GM23338 (cell line): ENCODE measurements at regions not wholly inside any gene's neighbourhood (a gene's known extent, or its start where the extent isn't known, plus 50 kb on each side); places are given as distances from the start of the nearest gene placed in this dataset.
A peak's percentile ranks its signal among the peaks of the same experiment; 100 is the strongest.

Experiments used
- ATAC-seq: fragments of 200-7000 bp; cut with Tn5 transposase; 3 replicates; pipeline ENCODE4 v1.9.1; 2020
- DNase-seq: peaks from one replicate; pipeline ENCODE4 v3.0.0-alpha.2; 2015; ENCODE audit warnings: low spot score
- H2AFZ ChIP-seq: fragments of 200-600 bp; sonication (generic); 2 replicates; pipeline ENCODE4 v1.8.0; 2016; ENCODE audit warnings: antibody characterized with exemption, mild to moderate bottlenecking, moderate library complexity
- H3F3A ChIP-seq: fragments of 200-600 bp; sonication (generic); replicated peaks from 2 replicates; pipeline ENCODE4 v1.8.0; 2017; ENCODE audit warnings: antibody characterized with exemption, mixed run types, low read depth
- H3K27ac ChIP-seq: fragments of 200-600 bp; sonication (generic); 2 replicates; pipeline ENCODE4 v1.6.1; 2016; ENCODE audit warnings: low read depth
- H3K27me3 ChIP-seq: fragments of 200-600 bp; sonication (generic); 2 replicates; pipeline ENCODE4 v1.8.0; 2016; ENCODE audit warnings: mild to moderate bottlenecking, mixed run types, moderate library complexity; ENCODE audit not compliant: insufficient read depth
- H3K36me3 ChIP-seq: fragments of 200-600 bp; sonication (generic); 2 replicates; pipeline ENCODE4 v1.8.0; 2016; ENCODE audit warnings: mild to moderate bottlenecking; ENCODE audit not compliant: insufficient read depth
- H3K4me1 ChIP-seq: fragments of 200-600 bp; sonication (generic); 2 replicates; pipeline ENCODE4 v1.8.0; 2016; ENCODE audit warnings: mild to moderate bottlenecking, moderate library complexity; ENCODE audit not compliant: insufficient read depth
- H3K4me2 ChIP-seq: fragments of 200-600 bp; sonication (generic); 2 replicates; pipeline ENCODE4 v1.7.1; 2017; ENCODE audit warnings: mixed run types
- H3K4me3 ChIP-seq: fragments of 200-600 bp; sonication (generic); 2 replicates; pipeline ENCODE4 v1.6.1; 2016; ENCODE audit warnings: mixed run types
- H3K79me2 ChIP-seq: fragments of 200-600 bp; sonication (generic); replicated peaks from 2 replicates; pipeline ENCODE4 v1.8.0; 2017; ENCODE audit warnings: mild to moderate bottlenecking; ENCODE audit not compliant: insufficient read depth
- H3K9me2 ChIP-seq: fragments of 200-600 bp; sonication (generic); 2 replicates; pipeline ENCODE4 v1.8.0; 2017; ENCODE audit not compliant: insufficient read depth
- H4K20me1 ChIP-seq: fragments of 200-600 bp; sonication (generic); replicated peaks from 2 replicates; pipeline ENCODE4 v1.8.0; 2017; ENCODE audit warnings: mild to moderate bottlenecking; ENCODE audit not compliant: insufficient read depth
- H3K27ac Mint-ChIP-seq: 2 replicates; pipeline ENCODE4 v1.8.0; 2020; ENCODE audit warnings: inconsistent platforms, mild to moderate bottlenecking, moderate library complexity, mixed read lengths
- H3K27me3 Mint-ChIP-seq: 3 replicates; pipeline ENCODE4 v1.8.0; 2022; ENCODE audit warnings: low read depth, mild to moderate bottlenecking, moderate library complexity, mixed read lengths, inconsistent platforms; ENCODE audit not compliant: insufficient read depth, poor library complexity
- H3K36me3 Mint-ChIP-seq: 3 replicates; pipeline ENCODE4 v1.8.0; 2021; ENCODE audit warnings: low read depth, mild to moderate bottlenecking, inconsistent platforms, moderate library complexity, mixed read lengths
- H3K4me1 Mint-ChIP-seq: 3 replicates; pipeline ENCODE4 v1.8.0; 2020; ENCODE audit warnings: mild to moderate bottlenecking, inconsistent platforms, mixed read lengths
- H3K4me3 Mint-ChIP-seq: 3 replicates; pipeline ENCODE4 v1.8.0; 2021; ENCODE audit warnings: moderate library complexity, mild to moderate bottlenecking, inconsistent platforms, mixed read lengths
- H3K9me3 Mint-ChIP-seq: 3 replicates; pipeline ENCODE4 v1.8.0; 2020; ENCODE audit warnings: moderate library complexity, mild to moderate bottlenecking, inconsistent platforms, mixed read lengths
- CREB1 ChIP-seq: fragments of 250-450 bp; sonication (Bioruptor Pico); IDR thresholded peaks from 2 replicates; pipeline ENCODE4 v1.5.0; 2020; ENCODE audit warnings: low read depth, mild to moderate bottlenecking, moderate library complexity
- CTCF ChIP-seq, 2 experiments: fragments of 200-600 bp in 1 of 2; sonication (generic) in 1 of 2; conservative IDR thresholded peaks; 2 replicates each; pipeline versions ENCODE4 v1.5.1 to v1.6.1; 2016 to 2017; ENCODE audit warnings: antibody characterized with exemption in 2 of 2, low read depth in 2 of 2, mild to moderate bottlenecking in 2 of 2, moderate library complexity in 1 of 2
- ETS1 ChIP-seq: IDR thresholded peaks from 2 replicates; pipeline ENCODE4 v1.6.1; 2016; ENCODE audit warnings: antibody characterized with exemption
- NANOG ChIP-seq: IDR thresholded peaks from 2 replicates; pipeline ENCODE4 v1.6.1; 2016; ENCODE audit warnings: antibody characterized with exemption, borderline replicate concordance
- TF ChIP-seq, protein P1 (sequence below): fragments of 250-450 bp; sonication (Bioruptor Pico); IDR thresholded peaks from 2 replicates; pipeline ENCODE4 v1.5.0; 2020; ENCODE audit warnings: mild to moderate bottlenecking, moderate library complexity

DNA sequence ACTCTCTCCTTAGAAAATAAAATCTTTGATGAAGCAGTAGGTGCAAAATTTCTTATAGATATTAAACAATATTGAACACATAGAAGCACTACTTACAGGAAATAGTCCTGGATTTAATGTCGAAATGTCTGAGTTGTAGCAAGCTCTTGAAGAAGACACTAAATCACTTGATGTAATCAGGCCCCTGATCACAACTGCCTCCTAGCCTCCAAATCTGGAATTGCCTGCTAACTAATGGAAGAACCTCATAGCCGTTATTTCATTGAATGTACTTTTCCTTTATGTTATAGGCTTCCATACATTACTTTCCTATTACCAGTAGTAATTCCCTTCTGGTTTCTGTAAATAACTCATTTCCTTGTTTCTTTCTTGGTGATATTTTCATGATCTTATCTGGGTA is 675.7 kb upstream of the CHRM3 start:
- no peak overlapping the region for H2AFZ ChIP-seq
- ATAC-seq, result no peak
- H3K27me3 Mint-ChIP-seq, result no peaks in the 10 kb centered on the region
- no peak overlapping the region for H3K4me2 ChIP-seq
- H3F3A ChIP-seq, result no peaks in the 10 kb centered on the region
- no peak overlapping the region for H3K4me3 ChIP-seq
- no peak overlapping the region for H3K27ac Mint-ChIP-seq
- H3K4me1 Mint-ChIP-seq, result no peaks in the 10 kb centered on the region
- H3K27ac ChIP-seq, result no peak overlapping the region
- H3K9me3 Mint-ChIP-seq, result no peaks in the 10 kb centered on the region
- H3K4me3 Mint-ChIP-seq, result no peak overlapping the region
- no peaks in the 10 kb centered on the region for H4K20me1 ChIP-seq
- no peaks in the 10 kb centered on the region for H3K79me2 ChIP-seq
- TF ChIP-seq NANOG (no peak), CTCF (conservative IDR thresholded peaks at IDR 0.05; ENCODE audit: low read depth in 2 of 2) (peak; percentile 64 to 72)
- peak; percentile 61 for DNase-seq
- H3K36me3 Mint-ChIP-seq, result no peaks in the 10 kb centered on the region
- H3K4me1 ChIP-seq, result no peaks in the 10 kb centered on the region
- H3K27me3 ChIP-seq, result no peaks in the 10 kb centered on the region
- no peaks in the 10 kb centered on the region for H3K9me2 ChIP-seq
- H3K36me3 ChIP-seq, result no peaks in the 10 kb centered on the region

DNA sequence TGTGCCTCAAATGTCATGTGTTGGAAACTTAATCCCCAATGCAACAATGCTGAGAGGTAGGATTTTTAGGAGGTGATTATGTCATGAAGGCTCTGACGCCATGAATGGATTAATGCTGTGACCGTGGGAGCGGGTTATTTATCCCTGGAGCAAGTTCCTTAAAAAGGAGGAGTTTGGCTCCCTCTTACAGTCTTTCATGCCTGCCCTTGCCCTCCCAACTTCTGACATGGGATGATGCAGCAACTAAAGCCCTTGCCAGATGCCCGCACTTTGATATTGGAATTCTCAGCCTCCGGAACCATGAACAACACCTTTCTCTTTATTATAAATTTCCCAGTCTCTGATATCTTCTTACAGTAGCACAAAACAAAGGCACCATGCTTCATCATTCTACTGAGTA is 685.3 kb upstream of the CHRM3 start:
- TF ChIP-seq ETS1 (no peak), NANOG (no peak), CREB1 (CRISPR knock-in tag) (no peak)
- TF ChIP-seq, protein P1, sequence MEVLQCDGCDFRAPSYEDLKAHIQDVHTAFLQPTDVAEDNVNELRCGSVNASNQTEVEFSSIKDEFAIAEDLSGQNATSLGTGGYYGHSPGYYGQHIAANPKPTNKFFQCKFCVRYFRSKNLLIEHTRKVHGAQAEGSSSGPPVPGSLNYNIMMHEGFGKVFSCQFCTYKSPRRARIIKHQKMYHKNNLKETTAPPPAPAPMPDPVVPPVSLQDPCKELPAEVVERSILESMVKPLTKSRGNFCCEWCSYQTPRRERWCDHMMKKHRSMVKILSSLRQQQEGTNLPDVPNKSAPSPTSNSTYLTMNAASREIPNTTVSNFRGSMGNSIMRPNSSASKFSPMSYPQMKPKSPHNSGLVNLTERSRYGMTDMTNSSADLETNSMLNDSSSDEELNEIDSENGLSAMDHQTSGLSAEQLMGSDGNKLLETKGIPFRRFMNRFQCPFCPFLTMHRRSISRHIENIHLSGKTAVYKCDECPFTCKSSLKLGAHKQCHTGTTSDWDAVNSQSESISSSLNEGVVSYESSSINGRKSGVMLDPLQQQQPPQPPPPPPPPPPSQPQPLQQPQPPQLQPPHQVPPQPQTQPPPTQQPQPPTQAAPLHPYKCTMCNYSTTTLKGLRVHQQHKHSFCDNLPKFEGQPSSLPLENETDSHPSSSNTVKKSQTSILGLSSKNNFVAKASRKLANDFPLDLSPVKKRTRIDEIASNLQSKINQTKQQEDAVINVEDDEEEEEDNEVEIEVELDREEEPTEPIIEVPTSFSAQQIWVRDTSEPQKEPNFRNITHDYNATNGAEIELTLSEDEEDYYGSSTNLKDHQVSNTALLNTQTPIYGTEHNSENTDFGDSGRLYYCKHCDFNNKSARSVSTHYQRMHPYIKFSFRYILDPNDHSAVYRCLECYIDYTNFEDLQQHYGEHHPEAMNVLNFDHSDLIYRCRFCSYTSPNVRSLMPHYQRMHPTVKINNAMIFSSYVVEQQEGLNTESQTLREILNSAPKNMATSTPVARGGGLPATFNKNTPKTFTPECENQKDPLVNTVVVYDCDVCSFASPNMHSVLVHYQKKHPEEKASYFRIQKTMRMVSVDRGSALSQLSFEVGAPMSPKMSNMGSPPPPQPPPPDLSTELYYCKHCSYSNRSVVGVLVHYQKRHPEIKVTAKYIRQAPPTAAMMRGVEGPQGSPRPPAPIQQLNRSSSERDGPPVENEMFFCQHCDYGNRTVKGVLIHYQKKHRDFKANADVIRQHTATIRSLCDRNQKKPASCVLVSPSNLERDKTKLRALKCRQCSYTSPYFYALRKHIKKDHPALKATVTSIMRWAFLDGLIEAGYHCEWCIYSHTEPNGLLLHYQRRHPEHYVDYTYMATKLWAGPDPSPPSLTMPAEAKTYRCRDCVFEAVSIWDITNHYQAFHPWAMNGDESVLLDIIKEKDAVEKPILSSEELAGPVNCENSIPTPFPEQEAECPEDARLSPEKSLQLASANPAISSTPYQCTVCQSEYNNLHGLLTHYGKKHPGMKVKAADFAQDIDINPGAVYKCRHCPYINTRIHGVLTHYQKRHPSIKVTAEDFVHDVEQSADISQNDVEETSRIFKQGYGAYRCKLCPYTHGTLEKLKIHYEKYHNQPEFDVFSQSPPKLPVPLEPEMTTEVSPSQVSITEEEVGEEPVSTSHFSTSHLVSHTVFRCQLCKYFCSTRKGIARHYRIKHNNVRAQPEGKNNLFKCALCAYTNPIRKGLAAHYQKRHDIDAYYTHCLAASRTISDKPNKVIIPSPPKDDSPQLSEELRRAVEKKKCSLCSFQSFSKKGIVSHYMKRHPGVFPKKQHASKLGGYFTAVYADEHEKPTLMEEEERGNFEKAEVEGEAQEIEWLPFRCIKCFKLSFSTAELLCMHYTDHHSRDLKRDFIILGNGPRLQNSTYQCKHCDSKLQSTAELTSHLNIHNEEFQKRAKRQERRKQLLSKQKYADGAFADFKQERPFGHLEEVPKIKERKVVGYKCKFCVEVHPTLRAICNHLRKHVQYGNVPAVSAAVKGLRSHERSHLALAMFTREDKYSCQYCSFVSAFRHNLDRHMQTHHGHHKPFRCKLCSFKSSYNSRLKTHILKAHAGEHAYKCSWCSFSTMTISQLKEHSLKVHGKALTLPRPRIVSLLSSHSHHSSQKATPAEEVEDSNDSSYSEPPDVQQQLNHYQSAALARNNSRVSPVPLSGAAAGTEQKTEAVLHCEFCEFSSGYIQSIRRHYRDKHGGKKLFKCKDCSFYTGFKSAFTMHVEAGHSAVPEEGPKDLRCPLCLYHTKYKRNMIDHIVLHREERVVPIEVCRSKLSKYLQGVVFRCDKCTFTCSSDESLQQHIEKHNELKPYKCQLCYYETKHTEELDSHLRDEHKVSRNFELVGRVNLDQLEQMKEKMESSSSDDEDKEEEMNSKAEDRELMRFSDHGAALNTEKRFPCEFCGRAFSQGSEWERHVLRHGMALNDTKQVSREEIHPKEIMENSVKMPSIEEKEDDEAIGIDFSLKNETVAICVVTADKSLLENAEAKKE (CRISPR knock-in tag), result no peak
- ATAC-seq, result no peak
- H3K4me3 ChIP-seq, result no peak overlapping the region
- DNase-seq, result peak; percentile 4
- H4K20me1 ChIP-seq, result no peaks in the 10 kb centered on the region
- H2AFZ ChIP-seq, result peak overlapping the region; percentile 80; the same call in 1 of the 2 replicates
- no peaks in the 10 kb centered on the region for H3K36me3 ChIP-seq
- no peaks in the 10 kb centered on the region for H3F3A ChIP-seq
- no peaks in the 10 kb centered on the region for H3K79me2 ChIP-seq
- H3K4me1 ChIP-seq, result no peaks in the 10 kb centered on the region
- H3K27me3 Mint-ChIP-seq, result peaks cover 1% of the 10 kb centered on the region
- no peak overlapping the region for H3K4me2 ChIP-seq
- H3K36me3 Mint-ChIP-seq, result no peaks in the 10 kb centered on the region
- no peaks in the 10 kb centered on the region for H3K9me2 ChIP-seq
- H3K27ac Mint-ChIP-seq, result peak overlapping the region; percentile 2
- H3K27ac ChIP-seq, result no peak overlapping the region
- H3K4me1 Mint-ChIP-seq, result no peaks in the 10 kb centered on the region
- H3K27me3 ChIP-seq, result no peaks in the 10 kb centered on the region
- peaks cover 4% of the 10 kb centered on the region; the same call in 1 of the 3 replicates for H3K9me3 Mint-ChIP-seq
- no peak overlapping the region for H3K4me3 Mint-ChIP-seq
